Left lung (tissue), 4 donors: ENCODE measurements at regions not wholly inside any gene's neighbourhood (a gene's known extent, or its start where the extent isn't known, plus 50 kb on each side); places are given as distances from the start of the nearest gene placed in this dataset.

Source experiments
- ATAC-seq: fragments of 200-7000 bp; cut with Tn5 transposase; one replicate; pipeline ENCODE4 v1.9.1; 2020; ENCODE audit warnings: moderate library complexity
- DNase-seq, 4 donors: peaks; one replicate each; pipeline ENCODE4 v3.0.0-alpha.2; 2013 to 2020
- H3K27ac ChIP-seq, 2 donors: fragments of 200-600 bp; sonication (generic) in 1 of 2; one replicate each; pipeline versions ENCODE4 v1.5.0 to v1.8.0; 2020 to 2021
- H3K27me3 ChIP-seq, 2 donors: fragments of 200-600 bp; sonication (generic) in 1 of 2; one replicate each; pipeline versions ENCODE4 v1.5.0 to v1.8.0; 2020 to 2021
- H3K36me3 ChIP-seq, 2 donors: fragments of 200-600 bp; sonication (generic) in 1 of 2; one replicate each; pipeline versions ENCODE4 v1.5.0 to v1.8.0; 2020 to 2021
- H3K4me1 ChIP-seq, 2 donors: fragments of 200-600 bp; one replicate each; pipeline ENCODE4 v1.8.0; 2021
- H3K4me3 ChIP-seq, 2 donors: fragments of 200-600 bp; sonication (generic) in 1 of 2; one replicate each; pipeline versions ENCODE4 v1.5.0 to v1.8.0; 2020 to 2021; ENCODE audit warnings: mild to moderate bottlenecking in 1 of 2
- H3K9me3 ChIP-seq, 2 donors: fragments of 200-600 bp; sonication (generic) in 1 of 2; one replicate each; pipeline versions ENCODE4 v1.5.0 to v1.8.0; 2020 to 2021
- CTCF ChIP-seq, 2 donors: fragments of 200-600 bp; sonication (generic) in 1 of 2; IDR thresholded peaks; one replicate each; pipeline versions ENCODE4 v1.5.0 to v1.8.0; 2021; ENCODE audit warnings: antibody characterized with exemption in 2 of 2
- intact Hi-C, 2 donors: fragments of 100-400 bp; cut with DNase I; formaldehyde crosslinking; loops; one replicate each; pipeline versions ENCODE4 v1.11.2 to v1.14.2; 2022
- donor health status: DM: no; HTN: yes; CAD: no.
- donor health status: DM: no; HTN: no; CAD: no.

GRCh38 chr12:97200181-97200580 is 262.4 kb upstream of the RMST start:
- intact Hi-C loops = no loop called here
- H3K27ac ChIP-seq = no peak overlapping the region
- no peak overlapping the region for H3K4me3 ChIP-seq
- no peaks in the 10 kb centered on the region for H3K36me3 ChIP-seq
- no peak for DNase-seq
- TF ChIP-seq CTCF (IDR thresholded peaks at IDR 0.05) = no peak
- H3K4me1 ChIP-seq = no peaks in the 10 kb centered on the region
- peaks cover 0 to 17% of the 10 kb centered on the region in 2 donors for H3K9me3 ChIP-seq
- H3K27me3 ChIP-seq = no peaks in the 10 kb centered on the region
- ATAC-seq = no peak

GRCh38 chr12:97203408-97203807 is 259.2 kb upstream of the RMST start:
- Histone ChIP-seq H3K27ac (no peak overlapping the region), H3K36me3 (no peaks in the 10 kb centered on the region), H3K4me3 (no peak overlapping the region), H3K27me3 (no peaks in the 10 kb centered on the region), H3K4me1 (no peaks in the 10 kb centered on the region), H3K9me3 (peaks cover 0 to 11% of the 10 kb centered on the region in 2 donors)
- no peak for ATAC-seq
- intact Hi-C loops = no loop called here
- TF ChIP-seq CTCF (IDR thresholded peaks at IDR 0.05) = no peak
- DNase-seq = no peak

GRCh38 chr12:97209997-97210396 is 252.6 kb upstream of the RMST start:
- no peak for ATAC-seq
- intact Hi-C loops = no loop called here

GRCh38 chr12:97211416-97211930 is 251.1 kb upstream of the RMST start:
- Histone ChIP-seq H3K27me3 (no peaks in the 10 kb centered on the region), H3K4me1 (no peaks in the 10 kb centered on the region), H3K36me3 (no peaks in the 10 kb centered on the region), H3K27ac (no peak overlapping the region), H3K4me3 (no peak overlapping the region), H3K9me3 (peaks cover 0 to 5% of the 10 kb centered on the region in 2 donors)
- DNase-seq (no peak), ATAC-seq (no peak)
- no peak for TF ChIP-seq CTCF (IDR thresholded peaks at IDR 0.05)
- intact Hi-C loops = no loop called here

More at GRCh38 chr12:97209997-97210396, 252.6 kb upstream of the RMST start:
- Histone ChIP-seq H3K9me3 (peaks cover 0 to 5% of the 10 kb centered on the region in 2 donors), H3K36me3 (no peaks in the 10 kb centered on the region), H3K27ac (no peak overlapping the region), H3K4me3 (no peak overlapping the region), H3K4me1 (no peaks in the 10 kb centered on the region), H3K27me3 (no peaks in the 10 kb centered on the region)
- no peak for TF ChIP-seq CTCF (IDR thresholded peaks at IDR 0.05)
- no peak for DNase-seq

GRCh38 chr12:97216848-97217247 is 245.8 kb upstream of the RMST start:
- TF ChIP-seq CTCF (IDR thresholded peaks at IDR 0.05) = no peak
- H3K36me3 ChIP-seq = no peaks in the 10 kb centered on the region
- H3K4me3 ChIP-seq = no peak overlapping the region
- no peak for DNase-seq
- intact Hi-C loops = no loop called here
- no peaks in the 10 kb centered on the region for H3K27me3 ChIP-seq
- H3K27ac ChIP-seq = no peak overlapping the region
- H3K9me3 ChIP-seq = no peaks in the 10 kb centered on the region
- ATAC-seq = no peak
- no peaks in the 10 kb centered on the region for H3K4me1 ChIP-seq
